Aorta (tissue), 5 donors: ENCODE measurements at regions not wholly inside any gene's neighbourhood (a gene's known extent, or its start where the extent isn't known, plus 50 kb on each side); places are given as distances from the start of the nearest gene placed in this dataset.

Source experiments
- ATAC-seq: fragments of 200-7000 bp; cut with Tn5 transposase; one replicate; pipeline ENCODE4 v1.9.1; 2022; ENCODE audit warnings: moderate library complexity; ENCODE audit not compliant: low FRiP score
- DNase-seq, 2 donors: peaks; one replicate each; pipeline ENCODE4 v3.0.0-alpha.2; 2020
- H3K27ac ChIP-seq, 2 donors: one replicate each; pipeline ENCODE4 v1.5.1; 2013; ENCODE audit warnings: low read length in 2 of 2, mild to moderate bottlenecking in 2 of 2, moderate library complexity in 2 of 2, control low read depth in 1 of 2, inconsistent platforms in 1 of 2, low read depth in 1 of 2
- H3K27me3 ChIP-seq, 2 donors: one replicate each; pipeline ENCODE4 v1.6.1; 2013; ENCODE audit warnings: control low read depth in 1 of 2, low read length in 1 of 2, mild to moderate bottlenecking in 1 of 2, moderate library complexity in 1 of 2; ENCODE audit not compliant: insufficient read depth in 2 of 2, control insufficient read depth in 1 of 2
- H3K36me3 ChIP-seq, 2 donors: one replicate each; pipeline ENCODE4 v1.6.1; 2013; ENCODE audit warnings: control low read depth in 1 of 2, low read length in 1 of 2, mild to moderate bottlenecking in 1 of 2; ENCODE audit not compliant: insufficient read depth in 2 of 2, control insufficient read depth in 1 of 2
- H3K4me1 ChIP-seq, 2 donors: one replicate each; pipeline ENCODE4 v1.6.1; 2013; ENCODE audit warnings: low read length in 2 of 2, control low read depth in 1 of 2, mild to moderate bottlenecking in 1 of 2, moderate library complexity in 1 of 2; ENCODE audit not compliant: insufficient read depth in 2 of 2, control insufficient read depth in 1 of 2
- H3K4me3 ChIP-seq, 2 donors: one replicate each; pipeline ENCODE4 v1.5.1; 2013; ENCODE audit warnings: low read length in 2 of 2, control low read depth in 1 of 2, mild to moderate bottlenecking in 1 of 2
- H3K9me3 ChIP-seq: one replicate; pipeline ENCODE4 v1.6.1; 2013; ENCODE audit warnings: mild to moderate bottlenecking, low read length; ENCODE audit not compliant: control insufficient read depth
- WGBS, 2 donors: extraction: QIAGEN DNeasy Blood & Tissue Kit; methylation state at CpG; one replicate each; pipeline ENCODE4 v1.1.7; 2013; 5-methylcytosine and 5-hydroxymethylcytosine counted together
- intact Hi-C, 2 donors: fragments of 100-400 bp; cut with DNase I; formaldehyde crosslinking; loops; one replicate each; pipeline versions ENCODE4 v1.14.2 to v1.15.0; 2022
- donor health status: healthy with polysubstance abuse.
- donor health status: Bipolar disorder and iron deficiency.
- donor health status: DM: no; HTN: no; CAD: no.
- donor health status: DM: no; HTN: no; CAD: no.
- donor health status: DM: yes; HTN: yes; CAD: no.

GRCh38 chr2:4486971-4487370, 783.6 kb downstream of the DCDC2C start:
- H3K9me3 ChIP-seq: no peaks in the 10 kb centered on the region
- no peak overlapping the region for H3K27ac ChIP-seq
- no peak overlapping the region for H3K4me3 ChIP-seq
- 72 to 75% methylated on average over 2 of the region's 2 CpGs for WGBS, 2 donors
- DNase-seq: no peak
- H3K4me1 ChIP-seq: no peaks in the 10 kb centered on the region
- intact Hi-C loops: no loop called here
- no peak for ATAC-seq
- no peaks in the 10 kb centered on the region for H3K27me3 ChIP-seq
- H3K36me3 ChIP-seq: no peaks in the 10 kb centered on the region

- intact Hi-C loops: no loop called here
- ATAC-seq: no peak
These were observed 796.1 kb downstream of the DCDC2C start for GRCh38 chr2:4499316-4500030.

GRCh38 chr2:4501525-4501924, 798.1 kb downstream of the DCDC2C start:
- 67 to 75% methylated on average over 4 of the region's 4 CpGs for WGBS, 2 donors
- intact Hi-C loops: no loop called here

More at GRCh38 chr2:4499316-4500030, 796.1 kb downstream of the DCDC2C start:
- no peak for DNase-seq
- Histone ChIP-seq H3K27me3 (no peaks in the 10 kb centered on the region), H3K27ac (no peak overlapping the region), H3K4me1 (no peaks in the 10 kb centered on the region), H3K36me3 (no peaks in the 10 kb centered on the region), H3K4me3 (no peak overlapping the region), H3K9me3 (peaks cover 2% of the 10 kb centered on the region)
- WGBS, 2 donors: 91 to 94% methylated on average over 5 of the region's 5 CpGs

GRCh38 chr2:4502230-4502843, 799.0 kb downstream of the DCDC2C start:
- no peaks in the 10 kb centered on the region for H3K4me1 ChIP-seq
- DNase-seq (no peak), ATAC-seq (no peak)
- H3K36me3 ChIP-seq: no peaks in the 10 kb centered on the region
- 35 to 62% methylated on average over 3 of the region's 3 CpGs for WGBS, 2 donors
- no peak overlapping the region for H3K4me3 ChIP-seq
- peaks cover 2% of the 10 kb centered on the region for H3K9me3 ChIP-seq
- H3K27ac ChIP-seq: no peak overlapping the region
- H3K27me3 ChIP-seq: peaks cover 0 to 1% of the 10 kb centered on the region in 2 donors
- intact Hi-C loops: no loop called here

More at GRCh38 chr2:4501525-4501924, 798.1 kb downstream of the DCDC2C start:
- Histone ChIP-seq H3K4me1 (no peaks in the 10 kb centered on the region), H3K9me3 (peaks cover 2% of the 10 kb centered on the region), H3K4me3 (no peak overlapping the region), H3K27me3 (peaks cover 0 to 1% of the 10 kb centered on the region in 2 donors), H3K36me3 (no peaks in the 10 kb centered on the region), H3K27ac (no peak overlapping the region)
- DNase-seq (no peak), ATAC-seq (no peak)

GRCh38 chr2:4507661-4508060, 804.3 kb downstream of the DCDC2C start:
- no peaks in the 10 kb centered on the region for H3K4me1 ChIP-seq
- 88 to 90% methylated on average over 4 of the region's 4 CpGs for WGBS, 2 donors
- peaks cover 0 to 3% of the 10 kb centered on the region in 2 donors for H3K27me3 ChIP-seq
- H3K4me3 ChIP-seq: no peak overlapping the region
- H3K27ac ChIP-seq: no peak overlapping the region
- ATAC-seq (no peak), DNase-seq (no peak)
- H3K36me3 ChIP-seq: no peaks in the 10 kb centered on the region
- H3K9me3 ChIP-seq: peaks cover 2% of the 10 kb centered on the region
- intact Hi-C loops: no loop called here

- intact Hi-C loops: no loop called here
- no peaks in the 10 kb centered on the region for H3K4me1 ChIP-seq
- H3K27ac ChIP-seq: no peak overlapping the region
- no peaks in the 10 kb centered on the region for H3K9me3 ChIP-seq
- 28 to 40% methylated on average over 11 of the region's 11 CpGs for WGBS, 2 donors
- H3K4me3 ChIP-seq: no peak overlapping the region
- no peak for ATAC-seq
- H3K27me3 ChIP-seq: no peaks in the 10 kb centered on the region
- no peaks in the 10 kb centered on the region for H3K36me3 ChIP-seq
- DNase-seq: no peak
These were observed 812.7 kb downstream of the DCDC2C start for GRCh38 chr2:4515871-4516761.

- Histone ChIP-seq H3K4me1 (no peaks in the 10 kb centered on the region), H3K27me3 (no peaks in the 10 kb centered on the region), H3K36me3 (no peaks in the 10 kb centered on the region), H3K27ac (no peak overlapping the region), H3K9me3 (peaks cover 2% of the 10 kb centered on the region), H3K4me3 (no peak overlapping the region)
- DNase-seq (no peak), ATAC-seq (no peak)
- 87 to 90% methylated on average over 3 of the region's 3 CpGs for WGBS, 2 donors
- intact Hi-C loops: no loop called here
These were observed 815.2 kb downstream of the DCDC2C start for GRCh38 chr2:4518596-4518995.

GRCh38 chr2:4522498-4523421, 819.4 kb downstream of the DCDC2C start:
- no peaks in the 10 kb centered on the region for H3K36me3 ChIP-seq
- 93% methylated on average over 15 of the region's 15 CpGs for WGBS, 2 donors
- no peak for ATAC-seq
- no peak for DNase-seq
- no peak overlapping the region for H3K4me3 ChIP-seq
- H3K9me3 ChIP-seq: peaks cover 2% of the 10 kb centered on the region
- H3K27ac ChIP-seq: no peak overlapping the region
- intact Hi-C loops: no loop called here
- no peaks in the 10 kb centered on the region for H3K4me1 ChIP-seq
- no peaks in the 10 kb centered on the region for H3K27me3 ChIP-seq
